NCI-H2081 treated with DMSO at 0.1 percent for 48 hours (cell line): ENCODE measurements at regions not wholly inside any gene's neighbourhood (a gene's known extent, or its start where the extent isn't known, plus 50 kb on each side); places are given as distances from the start of the nearest gene placed in this dataset.

ENCODE experiments used
- DNase-seq: peaks from one replicate; lab custom pipeline; 2025; lab: John Stamatoyannopoulos, UW

GRCh38 chr15:38860253-38860652, 295.6 kb upstream of the RASGRP1 start:
- no peak for DNase-seq

DNA sequence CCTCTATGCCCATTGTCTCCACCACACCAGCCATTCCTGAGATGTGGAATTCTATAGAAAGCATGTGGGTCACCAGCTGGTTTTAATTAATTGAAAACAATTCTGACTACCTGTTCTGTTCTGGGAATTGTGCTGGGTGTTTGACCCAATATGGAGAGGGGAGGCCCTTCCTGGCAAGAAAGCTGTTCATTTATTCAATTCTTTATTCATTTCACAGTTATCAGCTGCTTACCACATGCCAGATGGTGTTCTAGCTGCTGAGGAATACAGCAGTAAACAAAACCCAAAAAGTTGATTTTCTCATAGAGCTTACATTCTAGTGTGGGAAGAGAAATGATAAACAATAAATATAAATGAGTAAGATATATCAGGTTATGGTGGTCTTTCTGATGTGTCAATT, 296.1 kb upstream of the RASGRP1 start:
- DNase-seq, result no peak

GRCh38 chr15:38861108-38861507, 296.5 kb upstream of the RASGRP1 start:
- DNase-seq, result no peak

DNA sequence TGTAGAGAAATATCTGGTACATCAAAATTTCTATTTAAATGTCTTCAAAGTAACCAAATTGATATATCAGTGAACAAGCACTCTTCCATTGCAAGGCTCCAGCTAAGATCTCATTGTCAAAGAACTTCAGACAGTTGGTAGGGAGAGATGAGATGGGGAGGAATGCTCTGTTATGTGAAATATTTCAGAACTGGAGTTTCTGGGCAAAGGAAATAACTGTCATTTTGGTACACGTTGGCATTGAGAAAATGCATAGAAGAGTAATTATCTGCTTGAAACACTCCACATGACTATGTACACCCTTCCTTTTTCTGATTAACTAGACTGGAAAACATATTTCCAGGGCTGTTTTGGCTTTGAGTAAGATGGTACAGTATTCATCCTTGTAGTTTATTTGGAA, 297.5 kb upstream of the RASGRP1 start:
- no peak for DNase-seq

DNA sequence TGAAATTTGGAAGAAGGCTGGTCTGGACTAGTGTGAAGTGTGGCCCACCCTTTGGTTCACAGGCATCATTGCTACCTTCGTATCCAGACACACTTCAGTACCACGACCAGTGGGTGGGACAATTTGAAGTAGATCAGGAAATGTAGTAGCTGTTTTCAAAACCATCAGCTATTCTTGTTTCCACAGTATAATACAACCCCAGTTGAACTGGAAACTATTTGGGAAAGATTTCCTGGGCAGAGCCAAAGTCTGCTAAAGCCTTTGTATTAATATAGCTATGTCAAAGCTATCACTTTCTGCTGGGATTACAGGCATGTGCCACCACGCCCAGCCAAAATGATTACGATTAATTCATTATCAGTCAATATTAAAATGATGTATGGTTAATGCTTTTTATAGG, 298.8 kb upstream of the RASGRP1 start:
- no peak for DNase-seq

DNA sequence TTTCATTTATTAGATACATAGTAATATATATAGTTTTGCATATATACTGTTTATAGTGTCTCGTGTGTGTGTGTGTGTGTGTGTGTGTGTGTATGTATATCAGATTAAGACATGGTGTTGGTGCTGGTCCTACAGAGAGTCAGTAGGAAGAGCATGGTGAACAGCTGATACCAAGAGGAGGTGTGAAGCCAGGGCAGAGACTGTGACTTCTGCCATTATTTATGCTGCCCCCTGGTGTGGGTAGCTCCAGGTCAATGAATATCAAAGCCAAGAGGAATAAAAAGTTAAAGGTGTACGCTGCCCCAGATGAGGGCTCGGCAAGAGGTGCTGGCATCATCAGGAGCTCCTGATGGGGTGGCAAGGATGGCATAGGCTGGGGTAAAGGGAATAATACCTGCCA, 299.5 kb upstream of the RASGRP1 start:
- no peak for DNase-seq

DNA sequence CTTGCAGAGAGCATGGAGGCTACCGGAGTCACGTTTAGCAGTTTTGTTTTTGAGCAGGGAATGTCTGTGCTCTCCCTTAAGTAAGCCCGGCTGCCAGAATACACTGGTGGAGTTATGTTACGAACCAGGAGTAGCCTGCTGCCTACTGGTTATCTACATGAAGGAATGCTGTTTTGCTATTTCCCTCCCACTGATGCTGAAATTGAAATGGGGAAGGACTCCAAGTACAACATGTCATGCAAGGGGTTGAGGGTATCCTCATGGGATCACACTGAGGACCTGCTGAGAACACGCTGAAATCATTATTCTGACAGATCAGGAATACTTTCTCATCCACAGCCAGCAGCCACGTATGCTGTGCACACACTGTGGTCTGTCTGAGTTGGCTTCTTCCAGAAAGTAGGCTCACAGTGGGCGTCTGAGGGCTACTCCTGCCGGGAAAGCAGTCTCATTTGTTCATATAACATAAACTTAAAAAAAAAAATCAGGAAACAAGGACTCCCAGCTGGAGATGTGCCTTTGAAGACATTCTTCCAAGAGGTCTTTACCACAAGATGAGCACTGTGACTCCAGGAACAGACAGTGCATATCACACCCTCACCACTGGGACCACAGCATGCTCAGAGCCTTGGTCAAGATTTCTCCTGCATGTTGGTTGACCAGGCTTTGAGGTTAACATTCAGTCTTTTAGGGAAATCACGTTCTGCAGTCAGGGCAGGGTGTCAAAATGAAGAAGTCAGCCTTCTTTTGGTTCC, 300.4 kb upstream of the RASGRP1 start:
- no peak for DNase-seq

DNA sequence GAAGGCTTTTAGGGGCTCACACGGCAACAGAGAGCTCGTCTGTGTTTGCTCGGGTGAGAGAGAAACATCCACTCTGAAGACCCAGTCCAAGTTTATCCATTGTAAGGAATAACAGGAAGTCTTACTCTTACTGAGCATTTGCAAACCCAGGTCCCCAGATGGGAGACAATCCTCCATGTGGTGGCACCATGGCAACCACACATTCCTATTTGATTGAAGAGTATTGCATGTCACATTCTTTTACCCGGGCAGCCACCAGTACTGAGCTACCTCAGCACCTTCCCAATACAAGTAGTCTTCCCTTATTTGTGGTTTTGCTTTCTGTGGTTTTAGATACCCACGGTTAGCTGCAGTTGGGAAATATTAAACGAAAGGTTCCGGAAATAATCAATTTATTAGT, 302.9 kb upstream of the RASGRP1 start:
- DNase-seq, result no peak

DNA sequence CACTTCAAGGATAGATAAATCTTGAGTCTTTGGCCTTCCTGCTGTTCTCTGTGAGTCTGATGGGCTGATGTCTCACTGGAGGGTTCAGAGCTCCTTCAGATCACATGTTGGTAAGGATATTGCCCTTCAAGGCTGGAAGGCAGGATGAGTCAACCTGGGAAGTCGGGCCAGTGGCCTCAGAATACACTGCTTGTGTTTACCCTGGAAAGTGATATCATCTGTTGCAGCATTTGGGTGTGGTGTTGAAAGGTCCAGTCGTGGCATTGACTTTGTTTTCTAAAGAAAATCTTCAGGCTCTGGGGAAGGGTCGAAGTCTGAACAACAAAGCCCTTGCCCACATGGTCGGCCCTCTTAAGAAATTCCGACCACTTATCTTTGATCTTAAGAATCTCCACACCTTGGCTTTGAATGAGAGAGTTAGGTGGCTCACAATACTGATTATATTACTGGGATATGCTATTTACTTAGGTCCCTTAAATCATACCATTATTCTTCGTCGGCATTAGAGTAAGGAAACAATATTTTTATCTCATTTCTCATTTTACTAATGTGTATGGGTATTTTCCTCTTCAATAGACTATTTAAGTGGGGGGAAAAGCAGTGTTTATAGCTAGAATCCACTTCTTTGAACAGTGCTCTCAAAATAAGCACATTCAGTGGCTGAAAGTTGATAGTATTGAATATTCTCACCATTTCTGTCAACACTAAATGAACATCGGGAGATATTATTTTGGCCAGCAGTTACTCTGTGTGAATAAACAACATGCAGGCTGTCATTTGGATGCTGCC, 303.9 kb upstream of the RASGRP1 start:
- DNase-seq, result no peak

- DNase-seq, result no peak
Observed at GRCh38 chr15:38871638-38872037, 307.0 kb upstream of the RASGRP1 start.

- DNase-seq, result no peak
Observed at GRCh38 chr15:38872732-38873131, 308.1 kb upstream of the RASGRP1 start.

GRCh38 chr15:38873158-38873557, 308.5 kb upstream of the RASGRP1 start:
- DNase-seq, result no peak

GRCh38 chr15:38874464-38874863, 309.9 kb upstream of the RASGRP1 start:
- DNase-seq, result no peak

- no peak for DNase-seq
Observed at GRCh38 chr15:38876211-38876610, 311.6 kb upstream of the RASGRP1 start.

DNA sequence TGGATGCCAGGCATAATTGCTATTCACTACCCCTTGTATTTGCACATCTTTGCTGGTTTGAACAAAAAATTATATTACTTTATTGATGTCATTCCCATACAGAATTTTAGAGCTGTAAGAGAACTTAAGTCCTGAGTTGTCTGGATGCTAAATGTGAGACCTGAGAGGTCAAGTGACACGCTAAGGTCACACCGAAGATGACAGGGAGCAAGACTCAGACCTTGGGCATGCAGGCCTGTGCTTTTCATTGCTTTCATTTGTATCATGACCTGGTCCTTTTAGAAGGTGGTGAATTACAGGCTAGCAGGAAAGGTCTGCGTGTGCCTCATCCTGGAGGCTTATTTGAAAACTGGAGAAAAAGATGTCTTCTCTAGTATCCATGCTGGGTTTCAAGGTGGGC, 312.0 kb upstream of the RASGRP1 start:
- no peak for DNase-seq

- DNase-seq, result no peak
Observed at GRCh38 chr15:38877471-38877870, 312.9 kb upstream of the RASGRP1 start.

DNA sequence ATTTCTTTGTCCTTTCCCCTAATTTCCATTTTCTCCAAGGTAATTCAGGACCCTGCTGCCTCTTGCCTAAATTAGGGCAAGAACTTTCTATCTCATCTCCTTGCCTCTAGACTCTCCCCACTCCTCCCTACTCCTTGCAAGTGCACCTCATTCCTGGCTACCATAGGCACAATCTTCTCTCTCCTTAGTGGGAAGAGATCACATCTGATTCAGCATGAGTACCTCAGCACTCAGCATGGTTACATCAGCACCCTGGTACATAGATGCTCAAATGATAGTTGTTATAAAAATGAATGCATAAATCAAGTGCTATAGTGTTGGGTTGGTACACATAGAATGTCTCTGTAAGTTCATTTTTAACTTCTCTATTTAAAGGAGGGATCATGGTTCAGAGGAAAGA, 313.4 kb upstream of the RASGRP1 start:
- DNase-seq, result no peak

DNA sequence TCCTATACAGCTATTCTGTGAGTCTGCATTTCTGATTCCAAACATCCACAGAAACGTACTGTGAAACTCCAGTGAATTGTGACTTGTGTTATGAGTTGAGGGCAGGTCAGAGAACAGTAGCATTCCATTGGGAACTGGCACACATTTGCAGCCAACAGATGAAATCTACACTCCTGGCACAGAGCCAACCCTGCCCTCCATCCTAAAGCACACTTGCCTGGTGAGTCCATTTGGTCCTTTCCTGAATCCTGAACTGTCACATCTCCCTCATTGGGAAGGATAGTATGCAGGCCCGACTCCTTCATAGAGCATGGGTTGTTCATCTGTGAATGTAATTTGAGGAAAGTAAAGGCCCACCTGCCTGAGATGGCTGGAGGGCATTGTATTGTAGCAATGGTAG, 314.3 kb upstream of the RASGRP1 start:
- no peak for DNase-seq

GRCh38 chr15:38879909-38880471, 315.4 kb upstream of the RASGRP1 start:
- DNase-seq, result no peak

DNA sequence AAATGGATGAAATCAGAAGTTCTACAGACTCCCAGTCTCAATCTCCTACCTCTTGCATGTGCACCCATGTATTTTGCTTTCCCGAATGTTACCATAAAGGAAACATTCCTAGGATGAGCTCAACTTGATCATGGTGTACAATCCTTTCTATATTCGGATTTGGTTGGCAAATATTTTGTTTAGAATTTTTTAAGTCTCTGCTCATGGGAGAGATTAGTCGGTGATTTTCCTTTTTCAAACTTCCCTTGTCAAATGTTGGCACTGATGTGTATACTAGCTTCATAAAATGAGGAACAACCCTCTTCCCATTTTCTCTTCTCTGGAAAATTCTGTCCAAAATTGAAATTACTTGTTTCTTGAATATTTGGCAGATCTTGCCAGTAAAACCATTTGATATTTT, 317.6 kb upstream of the RASGRP1 start:
- DNase-seq, result no peak

DNA sequence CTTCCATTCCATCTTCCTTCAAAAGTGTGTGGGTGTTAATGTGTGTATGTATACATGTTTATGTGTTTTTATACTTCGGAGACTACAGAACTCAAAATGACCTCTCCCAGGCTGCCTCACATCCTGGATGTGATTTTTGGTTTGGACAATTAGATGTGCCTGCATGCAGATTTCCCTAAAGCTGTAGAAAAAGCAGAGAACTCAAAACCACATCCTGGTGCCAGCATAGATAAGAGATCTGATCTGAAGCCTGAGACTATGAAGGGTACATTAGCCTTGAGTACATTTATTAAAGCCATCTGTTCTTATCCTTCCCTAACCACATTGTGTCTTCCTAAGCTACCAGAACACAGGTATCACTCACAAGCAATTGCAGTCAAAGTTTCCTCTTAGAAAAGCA, 319.4 kb upstream of the RASGRP1 start:
- no peak for DNase-seq

DNA sequence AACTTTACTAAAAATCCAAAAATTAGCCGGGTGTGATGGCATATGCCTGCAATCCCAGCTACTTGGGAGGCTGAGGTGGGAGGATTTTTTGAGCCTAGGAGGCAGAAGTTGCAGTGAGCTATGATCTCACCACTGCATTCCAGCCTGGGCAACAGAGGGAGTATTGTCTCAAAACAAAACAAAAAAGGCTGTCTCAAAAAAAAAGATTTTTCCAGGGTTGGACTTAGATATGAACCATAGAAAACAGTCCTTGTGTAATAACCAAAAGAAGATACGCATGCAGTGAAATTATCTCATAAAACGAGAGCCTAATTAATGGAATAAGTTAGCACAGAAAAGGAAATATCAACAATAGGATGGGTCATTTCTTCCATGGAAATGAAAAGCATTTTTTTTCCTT, 320.4 kb upstream of the RASGRP1 start:
- DNase-seq, result no peak

DNA sequence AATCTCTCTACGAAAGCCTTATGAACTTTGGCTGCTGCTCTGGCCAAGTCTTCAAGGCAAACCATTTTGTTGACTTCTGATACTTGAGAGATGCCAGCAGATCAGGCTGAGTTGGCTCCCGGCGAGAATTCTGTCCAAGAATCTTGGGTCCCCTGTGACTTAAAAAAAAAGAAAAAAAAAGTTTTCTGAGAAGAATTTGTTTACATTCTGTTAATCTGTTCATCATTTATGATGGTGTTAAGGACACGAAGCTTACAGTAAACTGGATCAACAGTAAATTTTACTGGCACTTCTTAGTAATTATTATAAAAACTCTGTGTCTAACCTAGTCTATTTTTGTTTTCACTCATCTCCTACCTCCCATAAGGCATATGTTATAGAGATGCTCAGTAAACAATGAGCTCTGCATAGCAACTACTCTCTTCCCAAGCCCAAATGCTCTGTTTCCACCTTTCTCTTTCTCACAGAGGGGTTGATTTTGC, 320.9 kb upstream of the RASGRP1 start:
- DNase-seq, result no peak
